ENCODE measurements at regions not wholly inside any gene's neighbourhood (a gene's known extent, or its start where the extent isn't known, plus 50 kb on each side); places are given as distances from the start of the nearest gene placed in this dataset.
"Not testable (repeated sequence)": the region's sequence is repeated elsewhere in the genome, so short reads cannot be mapped to it uniquely, and the experiment has no call there.

DNA sequence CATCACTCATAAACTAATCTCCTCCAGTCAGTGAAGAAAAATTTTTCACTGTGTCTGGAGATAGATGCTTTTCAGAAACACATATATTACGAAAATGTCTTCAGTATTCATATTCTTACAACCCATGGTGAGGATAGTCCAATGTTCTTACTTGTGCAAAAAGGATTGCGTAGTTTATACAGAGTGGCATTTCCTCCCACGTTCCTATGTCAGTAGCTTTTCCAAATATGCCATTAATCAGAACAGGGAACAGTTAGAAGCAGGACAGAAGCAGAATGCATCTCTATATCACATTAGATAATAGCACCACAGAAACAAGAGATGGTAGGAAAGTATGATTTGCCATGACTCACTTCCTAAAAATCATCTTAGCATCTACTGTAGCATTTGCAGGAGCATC lies 282.9 kb downstream of the SLITRK5 start:
- DNase-seq = no peak
- 50% methylated on average over 1 of the region's 3 CpGs for WGBS (ENCODE audit: insufficient coverage)
- no peaks in the 10 kb centered on the region for H3K4me1 ChIP-seq (ENCODE audit: control extremely low read depth in 1 of 4, control insufficient read depth in 4 of 4, insufficient read depth in 4 of 4, low read length in 3 of 4)
- no peak overlapping the region for H3K27ac ChIP-seq (ENCODE audit: insufficient read depth in 1 of 2, low read depth in 1 of 2, low read length in 2 of 2, poor library complexity in 1 of 2, severe bottlenecking in 2 of 2)
- POLR2A ChIA-PET = no interaction called here
- CTCF ChIA-PET = no interaction called here
- no peaks in the 10 kb centered on the region for H3K9me3 ChIP-seq (ENCODE audit: control extremely low read depth in 1 of 5, control insufficient read depth in 4 of 5, insufficient read depth in 2 of 5, low read depth in 1 of 5, low read length in 4 of 5)
- no peak overlapping the region for H3K4me3 ChIP-seq (ENCODE audit: control insufficient read depth in 1 of 7, extremely low read depth in 1 of 7, insufficient read depth in 4 of 7, low read depth in 2 of 7, low read length in 6 of 7)
- no peaks in the 10 kb centered on the region for H3K27me3 ChIP-seq (replicated peaks in 2 of 5; ENCODE audit: control insufficient read depth in 4 of 5, insufficient read depth in 5 of 5, low read length in 4 of 5)
- H3K36me3 ChIP-seq (ENCODE audit: control insufficient read depth in 4 of 4, insufficient read depth in 4 of 4, low read length in 3 of 4) = no peaks in the 10 kb centered on the region

DNA sequence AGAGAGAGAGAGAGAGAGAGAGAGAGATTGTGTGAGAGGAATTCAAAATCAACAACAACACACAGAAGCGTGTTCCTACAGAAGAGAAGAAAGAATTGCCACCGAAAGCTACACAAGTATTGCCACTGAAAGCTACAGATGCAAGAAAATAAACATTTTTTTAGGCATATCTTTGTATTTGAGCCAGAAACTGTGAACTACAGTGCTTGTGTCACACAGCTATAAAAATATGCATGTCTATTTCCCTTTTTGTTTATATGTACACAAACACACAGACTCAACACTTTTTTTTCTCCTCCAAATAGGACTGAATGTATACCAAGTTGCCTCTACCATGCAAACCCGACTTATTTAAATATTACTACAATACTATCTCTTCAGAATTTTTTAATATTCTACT lies 290.4 kb downstream of the SLITRK5 start:
- ChIA-PET CTCF (no interaction called here), POLR2A (no interaction called here)
- Histone ChIP-seq H3K9me3 (ENCODE audit: control extremely low read depth in 1 of 5, control insufficient read depth in 4 of 5, insufficient read depth in 2 of 5, low read depth in 1 of 5, low read length in 4 of 5) (no peaks in the 10 kb centered on the region), H3K27me3 (replicated peaks in 2 of 5; ENCODE audit: control insufficient read depth in 4 of 5, insufficient read depth in 5 of 5, low read length in 4 of 5) (no peaks in the 10 kb centered on the region), H3K4me1 (ENCODE audit: control extremely low read depth in 1 of 4, control insufficient read depth in 4 of 4, insufficient read depth in 4 of 4, low read length in 3 of 4) (no peaks in the 10 kb centered on the region), H3K4me3 (ENCODE audit: control insufficient read depth in 1 of 7, extremely low read depth in 1 of 7, insufficient read depth in 4 of 7, low read depth in 2 of 7, low read length in 6 of 7) (no peak overlapping the region), H3K27ac (ENCODE audit: insufficient read depth in 1 of 2, low read depth in 1 of 2, low read length in 2 of 2, poor library complexity in 1 of 2, severe bottlenecking in 2 of 2) (no peak overlapping the region), H3K36me3 (ENCODE audit: control insufficient read depth in 4 of 4, insufficient read depth in 4 of 4, low read length in 3 of 4) (no peaks in the 10 kb centered on the region)
- no CpG with 5 or more reads among the region's 3 CpGs for WGBS (ENCODE audit: insufficient coverage)
- no peak for DNase-seq

DNA sequence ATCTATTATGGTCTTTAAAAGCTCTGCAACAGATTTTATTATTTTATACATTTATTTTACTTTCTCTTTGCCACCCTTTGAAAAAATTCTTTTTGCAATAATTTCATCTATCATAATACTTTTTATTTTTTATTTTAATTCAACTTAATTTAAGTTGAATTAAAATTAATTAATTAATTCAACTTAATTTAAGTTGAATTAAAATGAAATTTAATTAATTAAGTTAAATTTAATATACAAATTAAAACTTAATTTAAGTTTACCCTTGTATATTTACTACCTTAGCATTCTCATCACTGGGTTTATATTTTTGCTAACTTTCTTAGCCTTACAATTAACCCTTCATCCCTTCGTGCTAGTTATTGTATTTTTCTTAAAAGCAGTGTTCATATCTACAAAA lies 301.4 kb downstream of the SLITRK5 start:
- ChIA-PET CTCF (no interaction called here), POLR2A (no interaction called here)
- Histone ChIP-seq H3K4me1 (ENCODE audit: control extremely low read depth in 1 of 4, control insufficient read depth in 4 of 4, insufficient read depth in 4 of 4, low read length in 3 of 4) (no peaks in the 10 kb centered on the region), H3K36me3 (ENCODE audit: control insufficient read depth in 4 of 4, insufficient read depth in 4 of 4, low read length in 3 of 4) (no peaks in the 10 kb centered on the region), H3K4me3 (ENCODE audit: control insufficient read depth in 1 of 7, extremely low read depth in 1 of 7, insufficient read depth in 4 of 7, low read depth in 2 of 7, low read length in 6 of 7) (no peak overlapping the region), H3K27me3 (replicated peaks in 2 of 5; ENCODE audit: control insufficient read depth in 4 of 5, insufficient read depth in 5 of 5, low read length in 4 of 5) (no peaks in the 10 kb centered on the region), H3K9me3 (ENCODE audit: control extremely low read depth in 1 of 5, control insufficient read depth in 4 of 5, insufficient read depth in 2 of 5, low read depth in 1 of 5, low read length in 4 of 5) (no peaks in the 10 kb centered on the region), H3K27ac (ENCODE audit: insufficient read depth in 1 of 2, low read depth in 1 of 2, low read length in 2 of 2, poor library complexity in 1 of 2, severe bottlenecking in 2 of 2) (no peak overlapping the region)
- WGBS (ENCODE audit: insufficient coverage) = no CpG with 5 or more reads among the region's 1 CpG
- no peak for DNase-seq

DNA sequence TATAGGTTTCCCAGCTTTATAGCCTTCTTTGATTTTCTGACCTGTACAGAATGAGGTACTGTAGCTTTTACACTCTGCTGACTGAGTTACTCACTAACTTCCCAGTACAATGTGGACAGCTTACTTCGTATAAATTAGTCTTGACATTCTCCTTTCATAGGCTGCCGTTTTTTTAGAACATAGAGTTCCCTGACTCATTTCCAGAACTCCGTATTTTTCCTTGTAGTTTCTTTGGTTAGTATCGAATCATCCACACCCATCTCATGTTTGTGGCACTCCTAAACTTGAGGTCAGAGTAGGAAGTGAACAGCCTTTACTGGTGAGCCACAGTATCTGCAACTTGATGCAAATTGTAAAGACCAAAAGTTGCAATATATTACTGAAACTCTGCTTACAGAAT lies 303.9 kb downstream of the SLITRK5 start:
- WGBS (ENCODE audit: insufficient coverage) = 100% methylated on average over 4 of the region's 4 CpGs
- no peaks in the 10 kb centered on the region for H3K9me3 ChIP-seq (ENCODE audit: control extremely low read depth in 1 of 5, control insufficient read depth in 4 of 5, insufficient read depth in 2 of 5, low read depth in 1 of 5, low read length in 4 of 5)
- H3K36me3 ChIP-seq (ENCODE audit: control insufficient read depth in 4 of 4, insufficient read depth in 4 of 4, low read length in 3 of 4) = no peaks in the 10 kb centered on the region
- H3K4me1 ChIP-seq (ENCODE audit: control extremely low read depth in 1 of 4, control insufficient read depth in 4 of 4, insufficient read depth in 4 of 4, low read length in 3 of 4) = no peaks in the 10 kb centered on the region
- ChIA-PET CTCF (no interaction called here), POLR2A (interaction anchor here (0.6 kb wide), 1 partner anchor 778 kb away, joined by 3 read pairs; no protein-coding TSS in a partner anchor)
- DNase-seq = no peak
- no peak overlapping the region for H3K4me3 ChIP-seq (ENCODE audit: control insufficient read depth in 1 of 7, extremely low read depth in 1 of 7, insufficient read depth in 4 of 7, low read depth in 2 of 7, low read length in 6 of 7)
- H3K27me3 ChIP-seq (replicated peaks in 2 of 5; ENCODE audit: control insufficient read depth in 4 of 5, insufficient read depth in 5 of 5, low read length in 4 of 5) = no peaks in the 10 kb centered on the region
- no peak overlapping the region for H3K27ac ChIP-seq (ENCODE audit: insufficient read depth in 1 of 2, low read depth in 1 of 2, low read length in 2 of 2, poor library complexity in 1 of 2, severe bottlenecking in 2 of 2)

DNA sequence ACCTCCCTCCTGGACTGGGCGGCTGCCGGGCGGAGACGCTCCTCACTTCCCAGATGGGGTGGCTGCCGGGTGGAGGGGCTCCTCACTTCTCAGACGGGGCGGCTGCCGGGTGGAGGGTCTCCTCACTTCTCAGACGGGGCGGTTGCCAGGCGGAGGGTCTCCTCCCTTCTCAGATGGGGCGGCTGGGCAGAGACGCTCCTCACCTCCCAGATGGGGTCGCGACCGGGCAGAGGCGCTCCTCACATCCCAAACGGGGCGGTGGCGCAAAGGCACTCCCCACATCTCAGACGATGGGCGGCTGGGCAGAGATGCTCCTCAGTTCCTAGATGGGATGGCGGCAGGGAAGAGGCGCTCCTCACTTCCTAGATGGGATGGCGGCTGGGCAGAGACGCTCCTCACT lies 305.5 kb downstream of the SLITRK5 start:
- POLR2A ChIA-PET; H3K4me3 ChIP-seq (ENCODE audit: control insufficient read depth in 1 of 7, extremely low read depth in 1 of 7, insufficient read depth in 4 of 7, low read depth in 2 of 7, low read length in 6 of 7); DNase-seq; H3K9me3 ChIP-seq (ENCODE audit: control extremely low read depth in 1 of 5, control insufficient read depth in 4 of 5, insufficient read depth in 2 of 5, low read depth in 1 of 5, low read length in 4 of 5); H3K27ac ChIP-seq (ENCODE audit: insufficient read depth in 1 of 2, low read depth in 1 of 2, low read length in 2 of 2, poor library complexity in 1 of 2, severe bottlenecking in 2 of 2); H3K4me1 ChIP-seq (ENCODE audit: control extremely low read depth in 1 of 4, control insufficient read depth in 4 of 4, insufficient read depth in 4 of 4, low read length in 3 of 4); H3K36me3 ChIP-seq (ENCODE audit: control insufficient read depth in 4 of 4, insufficient read depth in 4 of 4, low read length in 3 of 4); CTCF ChIA-PET; H3K27me3 ChIP-seq (replicated peaks in 2 of 5; ENCODE audit: control insufficient read depth in 4 of 5, insufficient read depth in 5 of 5, low read length in 4 of 5): not testable (repeated sequence)
- 99% methylated on average over 11 of the region's 26 CpGs for WGBS (ENCODE audit: insufficient coverage)

DNA sequence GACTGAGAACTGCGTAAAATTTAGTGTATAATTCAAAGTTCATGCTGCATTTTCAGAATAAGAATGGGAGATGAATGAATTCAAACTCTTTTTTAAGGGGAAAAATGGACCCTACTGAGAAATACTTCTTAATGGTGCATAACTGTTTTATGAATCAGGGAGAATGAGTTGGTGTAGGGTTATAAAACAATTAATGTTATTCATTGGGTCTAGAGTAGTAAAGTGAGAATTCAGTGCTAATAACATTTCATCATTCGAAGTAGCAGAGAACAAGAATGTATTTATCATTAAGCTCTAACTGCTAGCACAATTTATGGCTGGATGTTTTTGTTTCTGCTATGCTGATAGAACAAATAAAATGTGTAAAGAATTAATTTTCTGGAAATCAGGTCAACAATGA lies 310.2 kb downstream of the SLITRK5 start:
- 100% methylated on average over 1 of the region's 2 CpGs for WGBS (ENCODE audit: insufficient coverage)
- POLR2A ChIA-PET = no interaction called here
- CTCF ChIA-PET = no interaction called here

DNA sequence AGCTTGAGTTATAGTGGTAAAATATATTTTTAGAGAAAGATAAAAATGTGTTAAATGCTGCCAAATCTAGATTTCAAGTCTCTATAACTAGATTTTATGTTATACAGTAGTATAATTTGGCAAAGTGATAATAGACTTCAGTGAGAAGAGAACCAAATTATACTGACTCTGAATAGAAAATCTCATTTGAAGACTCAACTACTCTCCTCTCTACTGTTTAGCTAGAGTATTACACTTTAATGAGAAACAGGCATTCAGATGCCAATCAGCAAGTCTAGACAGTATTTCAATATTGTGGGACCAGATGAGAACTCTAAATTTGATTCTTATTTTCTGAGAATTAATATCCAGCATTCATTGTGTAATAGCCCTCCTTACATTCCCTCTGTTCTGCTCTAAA lies 311.2 kb downstream of the SLITRK5 start:
- ChIA-PET CTCF (no interaction called here), POLR2A (no interaction called here)
- H3K4me1 ChIP-seq (ENCODE audit: control extremely low read depth in 1 of 4, control insufficient read depth in 4 of 4, insufficient read depth in 4 of 4, low read length in 3 of 4) = no peaks in the 10 kb centered on the region
- no peak overlapping the region for H3K4me3 ChIP-seq (ENCODE audit: control insufficient read depth in 1 of 7, extremely low read depth in 1 of 7, insufficient read depth in 4 of 7, low read depth in 2 of 7, low read length in 6 of 7)
- no peaks in the 10 kb centered on the region for H3K36me3 ChIP-seq (ENCODE audit: control insufficient read depth in 4 of 4, insufficient read depth in 4 of 4, low read length in 3 of 4)
- H3K27me3 ChIP-seq (replicated peaks in 2 of 5; ENCODE audit: control insufficient read depth in 4 of 5, insufficient read depth in 5 of 5, low read length in 4 of 5) = no peaks in the 10 kb centered on the region
- no peak overlapping the region for H3K27ac ChIP-seq (ENCODE audit: insufficient read depth in 1 of 2, low read depth in 1 of 2, low read length in 2 of 2, poor library complexity in 1 of 2, severe bottlenecking in 2 of 2)
- DNase-seq = no peak
- no peaks in the 10 kb centered on the region for H3K9me3 ChIP-seq (ENCODE audit: control extremely low read depth in 1 of 5, control insufficient read depth in 4 of 5, insufficient read depth in 2 of 5, low read depth in 1 of 5, low read length in 4 of 5)

More for the DNA sequence above, 310.2 kb downstream of the SLITRK5 start:
- Histone ChIP-seq H3K4me1 (ENCODE audit: control extremely low read depth in 1 of 4, control insufficient read depth in 4 of 4, insufficient read depth in 4 of 4, low read length in 3 of 4) (no peaks in the 10 kb centered on the region), H3K9me3 (ENCODE audit: control extremely low read depth in 1 of 5, control insufficient read depth in 4 of 5, insufficient read depth in 2 of 5, low read depth in 1 of 5, low read length in 4 of 5) (no peaks in the 10 kb centered on the region), H3K27ac (ENCODE audit: insufficient read depth in 1 of 2, low read depth in 1 of 2, low read length in 2 of 2, poor library complexity in 1 of 2, severe bottlenecking in 2 of 2) (no peak overlapping the region), H3K36me3 (ENCODE audit: control insufficient read depth in 4 of 4, insufficient read depth in 4 of 4, low read length in 3 of 4) (no peaks in the 10 kb centered on the region), H3K4me3 (ENCODE audit: control insufficient read depth in 1 of 7, extremely low read depth in 1 of 7, insufficient read depth in 4 of 7, low read depth in 2 of 7, low read length in 6 of 7) (no peak overlapping the region), H3K27me3 (replicated peaks in 2 of 5; ENCODE audit: control insufficient read depth in 4 of 5, insufficient read depth in 5 of 5, low read length in 4 of 5) (no peaks in the 10 kb centered on the region)
- no peak for DNase-seq
